Mammary epithelial cell (primary cell): ENCODE measurements at regions not wholly inside any gene's neighbourhood (a gene's known extent, or its start where the extent isn't known, plus 50 kb on each side); places are given as distances from the start of the nearest gene placed in this dataset.

ENCODE experiments used
- EZH2 ChIP-seq: IDR thresholded peaks from 2 replicates; pipeline ENCODE4 v1.6.1; 2012; ENCODE audit warnings: low read length, inconsistent platforms, borderline replicate concordance
- TF ChIP-seq, protein P1 (sequence below), 2 donors: IDR thresholded peaks in 1 of 2; conservative IDR thresholded peaks in 1 of 2; 2 replicates each; pipeline ENCODE4 v1.5.1; 2011 to 2012; ENCODE audit warnings: inconsistent platforms in 2 of 2, low read length in 2 of 2, mild to moderate bottlenecking in 2 of 2, control low read depth in 1 of 2, low read depth in 1 of 2; ENCODE audit not compliant: insufficient read depth in 1 of 2; ENCODE audit errors: extremely low read depth in 1 of 2

DNA sequence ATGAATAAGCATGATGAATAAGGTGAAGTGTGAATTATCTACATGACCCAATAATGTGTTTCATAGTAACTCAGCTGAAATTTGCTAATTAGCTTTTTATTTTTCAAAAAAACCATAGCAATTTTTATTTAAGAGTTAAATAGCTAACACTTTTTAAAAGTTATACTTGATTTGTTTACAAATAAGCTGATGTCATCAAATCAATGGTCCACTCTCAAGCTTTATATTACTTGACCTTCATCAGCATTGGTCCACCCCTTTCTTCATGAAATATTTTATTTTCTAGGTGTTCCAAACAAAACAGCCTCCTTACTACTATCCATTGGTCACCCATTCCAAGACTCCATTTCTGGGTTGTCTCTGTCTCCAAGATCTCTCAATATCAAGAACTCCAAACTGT is 649.0 kb upstream of the TENM3 start:
- TF ChIP-seq, protein P1, sequence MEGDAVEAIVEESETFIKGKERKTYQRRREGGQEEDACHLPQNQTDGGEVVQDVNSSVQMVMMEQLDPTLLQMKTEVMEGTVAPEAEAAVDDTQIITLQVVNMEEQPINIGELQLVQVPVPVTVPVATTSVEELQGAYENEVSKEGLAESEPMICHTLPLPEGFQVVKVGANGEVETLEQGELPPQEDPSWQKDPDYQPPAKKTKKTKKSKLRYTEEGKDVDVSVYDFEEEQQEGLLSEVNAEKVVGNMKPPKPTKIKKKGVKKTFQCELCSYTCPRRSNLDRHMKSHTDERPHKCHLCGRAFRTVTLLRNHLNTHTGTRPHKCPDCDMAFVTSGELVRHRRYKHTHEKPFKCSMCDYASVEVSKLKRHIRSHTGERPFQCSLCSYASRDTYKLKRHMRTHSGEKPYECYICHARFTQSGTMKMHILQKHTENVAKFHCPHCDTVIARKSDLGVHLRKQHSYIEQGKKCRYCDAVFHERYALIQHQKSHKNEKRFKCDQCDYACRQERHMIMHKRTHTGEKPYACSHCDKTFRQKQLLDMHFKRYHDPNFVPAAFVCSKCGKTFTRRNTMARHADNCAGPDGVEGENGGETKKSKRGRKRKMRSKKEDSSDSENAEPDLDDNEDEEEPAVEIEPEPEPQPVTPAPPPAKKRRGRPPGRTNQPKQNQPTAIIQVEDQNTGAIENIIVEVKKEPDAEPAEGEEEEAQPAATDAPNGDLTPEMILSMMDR (conservative IDR thresholded peaks at IDR 0.05 in 1 of 2, IDR thresholded peaks at IDR 0.05 in 1 of 2; ENCODE audit: extremely low read depth in 1 of 2, insufficient read depth in 1 of 2, low read depth in 1 of 2, low read length in 2 of 2) = no peak
- TF ChIP-seq EZH2 = no peak
